Germinal center (tissue), 1 donor: ENCODE measurements at regions not wholly inside any gene's neighbourhood (a gene's known extent, or its start where the extent isn't known, plus 50 kb on each side); places are given as distances from the start of the nearest gene placed in this dataset.
A peak's percentile ranks its signal among the peaks of the same experiment; 100 is the strongest.
"Not testable (repeated sequence)": the region's sequence is repeated elsewhere in the genome, so short reads cannot be mapped to it uniquely, and the experiment has no call there.

Experiments
- DNase-seq: peaks from one replicate; pipeline ENCODE4 v3.0.0; 2012; ENCODE audit warnings: mixed read lengths, low spot score

- no peak for DNase-seq
These were observed 137.9 kb upstream of the LSM14A start for GRCh38 chr19:34034318-34034846.

DNA sequence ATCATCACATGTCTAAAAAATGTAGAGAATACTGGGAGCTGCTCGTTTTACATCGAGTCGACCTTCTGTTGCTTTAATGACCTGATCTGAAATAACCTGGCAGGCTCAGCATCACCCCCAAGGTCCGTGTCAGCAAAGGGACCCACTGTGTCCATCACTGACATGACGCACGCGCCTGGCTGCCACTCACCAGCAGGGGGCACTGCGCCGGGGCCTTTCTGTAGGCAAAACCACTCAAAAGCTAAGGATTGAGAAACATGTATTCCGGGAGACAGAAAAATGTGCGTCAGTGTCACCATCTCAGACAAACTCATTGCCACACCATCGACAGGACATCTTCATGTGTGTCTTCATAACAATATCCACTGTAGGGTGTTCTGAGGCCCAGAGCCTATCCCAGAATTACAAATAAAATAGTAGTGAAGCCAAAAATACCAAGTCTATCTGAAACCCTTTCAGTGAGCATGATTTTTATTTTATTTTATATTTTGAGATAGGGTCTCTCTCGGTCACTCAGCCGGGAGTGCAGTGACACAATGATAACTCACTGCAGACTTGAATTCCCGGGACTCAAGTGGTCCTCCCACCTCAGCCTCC, 130.3 kb upstream of the LSM14A start:
- peak; percentile 56 for DNase-seq

- no peak for DNase-seq
These were observed 128.3 kb upstream of the LSM14A start for GRCh38 chr19:34044021-34044420.

DNA sequence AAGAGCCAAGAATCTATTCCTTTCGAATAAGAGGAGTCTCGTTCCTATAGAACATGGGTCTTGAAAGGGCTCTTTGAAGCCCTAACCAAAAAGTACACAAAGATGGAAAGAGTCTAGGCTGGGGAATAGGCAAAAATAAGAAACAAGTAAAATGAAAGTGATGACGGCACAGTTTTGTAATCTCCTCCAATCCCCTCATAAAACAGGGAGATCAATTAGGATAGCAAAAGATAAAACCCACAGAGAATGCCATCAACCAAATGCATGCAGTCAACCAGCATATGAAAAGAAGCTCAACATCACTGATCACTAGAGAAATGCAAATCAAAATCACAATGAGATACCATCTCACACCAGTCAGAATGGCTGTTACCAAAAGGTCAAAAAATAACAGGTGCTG, 122.4 kb upstream of the LSM14A start:
- DNase-seq, result no peak

GRCh38 chr19:34050430-34050829, 121.9 kb upstream of the LSM14A start:
- DNase-seq, result not testable (repeated sequence)

GRCh38 chr19:34051255-34051654, 121.0 kb upstream of the LSM14A start:
- no peak for DNase-seq

GRCh38 chr19:34057155-34057554, 115.1 kb upstream of the LSM14A start:
- DNase-seq, result no peak

DNA sequence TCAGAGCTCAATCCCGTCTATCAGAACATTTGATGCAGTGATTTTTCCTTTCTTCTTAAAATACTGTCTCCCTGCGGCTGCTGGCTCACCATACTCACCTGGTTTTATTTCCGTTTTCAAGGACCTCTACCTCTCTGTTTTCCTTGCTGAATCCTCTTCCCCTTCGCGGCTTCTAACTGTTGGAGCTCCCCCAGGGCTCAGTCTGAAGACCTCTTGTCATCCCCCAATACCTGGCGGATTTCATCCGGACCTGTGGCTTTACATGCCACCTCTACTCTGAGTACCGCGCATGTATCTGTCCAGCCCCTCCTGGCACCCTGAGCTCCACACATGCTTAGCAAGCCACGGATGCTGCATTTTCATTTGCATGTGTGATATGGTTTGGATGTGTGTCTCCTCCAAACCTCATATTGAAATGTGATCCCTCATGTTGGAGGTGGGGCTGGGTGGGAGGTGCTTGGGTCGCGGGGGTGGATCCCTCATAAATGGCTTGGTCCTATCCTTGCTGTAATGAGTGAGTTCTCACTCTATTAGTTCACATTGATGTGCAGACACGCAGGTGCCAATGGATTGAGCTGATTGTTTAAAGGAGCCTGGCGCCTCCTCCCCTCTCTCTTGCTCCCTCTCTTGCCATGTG, 106.2 kb upstream of the LSM14A start:
- no peak for DNase-seq

DNA sequence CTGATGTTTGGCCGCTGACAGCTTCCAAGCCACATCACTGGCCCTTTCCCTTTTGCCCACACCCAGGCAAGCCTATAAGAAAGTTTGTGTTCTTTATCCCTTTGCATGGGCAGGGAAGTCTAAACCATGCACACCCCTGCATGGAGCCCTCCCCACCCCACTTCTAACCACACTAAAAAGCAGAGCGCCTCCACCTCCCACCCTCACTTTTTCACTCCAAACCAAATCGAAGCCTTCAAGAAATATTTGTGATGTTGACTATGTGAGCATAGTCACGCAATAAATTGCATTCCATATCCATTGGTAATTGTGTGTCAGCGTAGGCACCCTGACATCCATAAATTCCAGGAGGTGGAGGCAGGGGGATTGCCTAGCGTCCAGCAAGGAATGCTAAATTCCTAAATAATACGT, 104.4 kb upstream of the LSM14A start:
- no peak for DNase-seq

- DNase-seq, result no peak
These were observed 96.6 kb upstream of the LSM14A start for GRCh38 chr19:34075661-34076091.

- no peak for DNase-seq
These were observed 89.8 kb upstream of the LSM14A start for GRCh38 chr19:34082289-34083077.

DNA sequence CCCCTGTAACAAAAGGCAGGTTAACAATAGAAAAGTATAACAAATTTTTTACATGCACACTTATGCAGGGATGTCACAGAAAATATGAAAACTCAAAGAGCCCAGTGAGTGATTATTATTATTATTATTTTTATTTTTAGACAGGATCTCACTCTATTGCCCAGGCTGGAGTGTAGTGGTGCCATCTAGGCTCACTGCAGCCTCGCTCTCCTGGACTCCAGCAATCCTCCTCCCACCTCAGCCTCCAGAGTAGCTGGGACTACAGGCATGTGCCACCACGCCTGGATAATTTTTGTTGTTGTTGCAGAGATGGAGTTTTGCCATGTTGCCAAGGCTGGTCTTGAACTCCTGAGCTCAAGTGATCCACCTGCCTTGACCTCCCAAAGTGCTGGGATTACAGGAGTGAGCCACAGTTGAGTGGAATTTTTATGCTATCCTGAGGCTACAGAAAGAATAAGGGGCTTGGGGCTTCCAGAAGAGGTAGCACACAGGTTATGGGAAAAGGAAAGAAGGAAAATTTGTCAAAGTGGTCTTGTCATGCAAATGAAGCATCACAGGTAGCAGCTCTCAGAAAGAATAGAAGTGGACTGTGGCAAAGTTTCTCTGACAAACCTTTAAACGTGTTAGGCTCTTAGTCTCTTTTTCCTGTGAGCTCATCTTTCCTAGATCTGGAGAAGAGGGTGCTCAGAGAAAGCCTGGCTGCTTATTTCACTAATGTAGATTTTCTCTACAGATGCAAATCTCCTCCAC, 87.7 kb upstream of the LSM14A start:
- no peak for DNase-seq

DNA sequence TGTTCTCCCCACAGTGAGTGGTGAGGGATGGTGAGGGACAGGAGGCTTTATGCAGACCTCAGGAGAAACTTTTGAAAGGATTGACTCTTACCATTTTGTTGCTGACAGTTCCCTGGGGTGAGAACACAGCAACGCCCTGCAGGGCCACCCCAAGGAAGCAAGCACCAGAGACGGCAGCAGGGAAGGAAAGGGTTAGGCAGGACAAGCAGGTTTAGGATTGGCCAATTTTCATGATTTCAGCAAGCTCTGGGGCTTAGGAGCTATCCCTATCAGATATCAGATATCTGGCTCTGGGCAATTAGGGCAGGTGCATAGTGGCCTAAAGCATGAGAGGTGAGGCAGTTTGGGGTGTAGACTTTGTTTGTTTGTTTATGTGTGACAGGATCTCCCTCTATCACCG, 87.0 kb upstream of the LSM14A start:
- DNase-seq, result no peak

DNA sequence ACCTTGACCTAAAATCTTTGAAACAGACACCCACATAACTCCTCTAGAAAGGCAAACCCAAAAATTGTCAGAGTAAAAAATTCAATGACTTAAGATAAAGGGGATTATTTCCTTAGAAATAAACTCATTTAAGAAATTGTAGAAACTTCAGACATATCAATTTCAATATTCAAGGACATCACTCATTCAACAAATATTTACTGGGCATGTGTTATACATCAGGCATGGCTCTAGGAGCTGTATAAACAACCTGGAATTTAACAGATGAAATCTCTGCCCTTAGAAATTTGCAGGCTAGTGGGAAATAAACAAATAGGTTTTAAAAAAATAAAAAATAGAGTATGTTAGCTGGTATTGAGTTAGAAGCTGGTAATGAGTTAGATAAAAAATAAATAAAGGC, 84.0 kb upstream of the LSM14A start:
- no peak for DNase-seq

DNA sequence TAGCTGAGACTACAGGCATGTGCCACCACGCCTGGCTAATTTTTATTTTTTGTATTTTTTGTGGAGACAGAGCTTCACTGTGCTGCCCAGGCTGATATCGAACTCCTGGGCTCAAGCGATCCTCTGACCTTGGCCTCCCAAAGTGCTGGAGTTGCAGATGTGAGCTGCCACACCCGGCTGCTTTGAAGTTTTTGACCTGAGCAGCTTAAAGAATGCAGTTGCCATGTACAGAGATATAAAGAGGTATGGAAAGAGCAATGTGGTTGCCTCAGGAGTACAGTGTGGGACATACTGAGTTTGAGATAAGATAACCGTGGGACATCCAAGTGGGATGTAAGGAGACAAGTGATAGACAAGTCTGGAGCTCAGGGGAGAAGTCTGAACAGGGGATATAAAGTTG, 82.7 kb upstream of the LSM14A start:
- no peak for DNase-seq

- no peak for DNase-seq
These were observed 77.3 kb upstream of the LSM14A start for GRCh38 chr19:34094960-34095359.

- DNase-seq, result not testable (repeated sequence)
These were observed 76.9 kb upstream of the LSM14A start for GRCh38 chr19:34095411-34095810.

GRCh38 chr19:34096020-34096915, 76.0 kb upstream of the LSM14A start:
- DNase-seq, result peak; percentile 33

GRCh38 chr19:34104096-34104495, 68.2 kb upstream of the LSM14A start:
- no peak for DNase-seq

GRCh38 chr19:34104557-34104956, 67.7 kb upstream of the LSM14A start:
- DNase-seq, result no peak

- DNase-seq, result no peak
These were observed 62.7 kb upstream of the LSM14A start for GRCh38 chr19:34109596-34109995.
